Esophagus mucosa (tissue), 1 donor: ENCODE measurements at regions not wholly inside any gene's neighbourhood (a gene's known extent, or its start where the extent isn't known, plus 50 kb on each side); places are given as distances from the start of the nearest gene placed in this dataset.
"Not testable (repeated sequence)": the region's sequence is repeated elsewhere in the genome, so short reads cannot be mapped to it uniquely, and the experiment has no call there.

ENCODE experiments used
- ATAC-seq: fragments of 200-7000 bp; cut with Tn5 transposase; one replicate; pipeline ENCODE4 v1.9.1; 2020
- donor health status: DM: yes; HTN: yes; CAD: no.

DNA sequence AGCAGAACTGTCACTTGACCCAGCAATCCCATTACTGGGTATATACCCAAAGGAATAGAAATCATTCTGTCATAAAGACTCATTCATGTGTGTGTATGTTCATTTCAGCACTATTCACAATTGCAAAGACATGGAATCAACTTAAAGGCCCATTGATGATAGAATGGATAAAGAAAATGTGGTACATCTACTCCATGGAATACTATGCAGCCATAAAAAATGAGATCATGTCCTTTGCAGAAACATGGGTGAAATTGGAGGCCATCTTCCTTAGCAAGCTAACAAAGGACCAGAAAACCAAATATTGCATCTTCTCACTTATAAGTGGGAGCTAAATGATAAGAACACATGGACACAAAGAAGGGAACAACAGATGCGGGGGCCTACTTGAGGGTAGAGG is 422.5 kb downstream of the HS3ST3B1 start:
- not testable (repeated sequence) for ATAC-seq

GRCh38 chr17:14719942-14720341 is 419.1 kb downstream of the HS3ST3B1 start:
- ATAC-seq, result no peak

DNA sequence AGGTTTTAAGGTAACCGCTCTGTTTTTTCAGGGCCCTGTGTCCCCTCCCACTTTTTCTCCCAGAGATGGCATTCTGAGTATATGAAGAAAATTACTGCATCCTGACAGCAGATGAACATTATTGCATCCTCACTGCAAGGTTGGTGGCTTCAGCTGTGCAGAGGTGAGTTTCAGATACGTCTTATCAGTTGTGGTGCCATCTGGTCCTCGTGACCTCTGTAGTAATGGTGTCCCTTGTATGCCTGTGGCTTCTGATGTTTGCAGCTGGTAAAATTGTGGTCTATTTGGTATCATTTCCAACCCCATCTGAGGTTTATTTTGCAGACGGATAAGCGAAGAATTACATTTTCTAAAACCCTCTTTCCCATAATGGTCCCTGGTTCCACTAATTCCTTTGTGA is 417.0 kb downstream of the HS3ST3B1 start:
- no peak for ATAC-seq

GRCh38 chr17:14715561-14715960 is 414.7 kb downstream of the HS3ST3B1 start:
- ATAC-seq, result no peak

- no peak for ATAC-seq
Observed at GRCh38 chr17:14712611-14713021, 411.7 kb downstream of the HS3ST3B1 start.

GRCh38 chr17:14704121-14704520 is 403.2 kb downstream of the HS3ST3B1 start:
- no peak for ATAC-seq

- peak; percentile 13 for ATAC-seq
Observed at GRCh38 chr17:14701886-14702285, 401.0 kb downstream of the HS3ST3B1 start.

- peak; percentile 47 for ATAC-seq
Observed at GRCh38 chr17:14699574-14700185, 398.8 kb downstream of the HS3ST3B1 start.

- no peak for ATAC-seq
Observed at GRCh38 chr17:14693382-14693781, 392.5 kb downstream of the HS3ST3B1 start.

DNA sequence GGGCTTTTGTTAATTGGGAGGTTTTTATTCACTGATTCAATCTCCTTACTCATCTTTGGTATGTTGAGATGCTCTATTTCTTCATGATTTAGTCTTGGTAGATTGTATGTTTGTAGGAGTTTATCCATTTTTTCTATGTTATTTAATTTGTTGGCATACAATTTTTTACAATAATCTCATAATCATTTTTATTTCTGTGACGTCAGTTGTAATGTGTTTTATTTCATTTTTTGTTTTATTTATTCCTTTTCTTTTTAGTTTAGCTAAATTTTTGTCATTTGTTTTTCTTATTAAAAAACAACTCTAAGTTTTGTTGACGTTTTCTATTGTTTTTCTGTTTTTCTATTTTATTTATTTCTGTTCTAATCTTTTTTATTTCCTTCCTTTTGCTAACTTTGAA is 389.8 kb downstream of the HS3ST3B1 start:
- no peak for ATAC-seq

DNA sequence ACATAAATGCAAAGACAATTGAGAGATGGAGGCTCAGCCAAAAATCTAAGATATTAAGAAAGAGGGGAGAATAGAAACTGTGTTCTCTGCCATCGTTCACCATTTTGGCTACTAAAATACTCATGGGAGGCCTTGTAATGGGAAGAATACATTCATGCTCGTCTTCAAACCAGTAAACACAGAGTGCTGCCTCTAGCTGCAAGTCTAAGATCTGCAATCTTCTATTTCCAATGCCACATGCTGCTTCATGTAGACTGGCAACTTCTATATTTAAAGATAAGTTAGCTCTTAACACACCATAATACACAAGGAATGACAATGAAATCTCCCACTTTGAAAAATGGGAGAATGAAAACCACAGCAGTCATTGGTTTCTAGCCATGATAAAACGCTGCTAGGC is 387.3 kb downstream of the HS3ST3B1 start:
- ATAC-seq, result no peak

GRCh38 chr17:14672830-14673229 is 371.9 kb downstream of the HS3ST3B1 start:
- ATAC-seq, result peak; percentile 85

GRCh38 chr17:14670861-14671260 is 370.0 kb downstream of the HS3ST3B1 start:
- ATAC-seq, result no peak

- ATAC-seq, result no peak
Observed at GRCh38 chr17:14664511-14664910, 363.6 kb downstream of the HS3ST3B1 start.

GRCh38 chr17:14641117-14641516 is 340.2 kb downstream of the HS3ST3B1 start:
- no peak for ATAC-seq

- no peak for ATAC-seq
Observed at GRCh38 chr17:14637260-14637659, 336.4 kb downstream of the HS3ST3B1 start.

DNA sequence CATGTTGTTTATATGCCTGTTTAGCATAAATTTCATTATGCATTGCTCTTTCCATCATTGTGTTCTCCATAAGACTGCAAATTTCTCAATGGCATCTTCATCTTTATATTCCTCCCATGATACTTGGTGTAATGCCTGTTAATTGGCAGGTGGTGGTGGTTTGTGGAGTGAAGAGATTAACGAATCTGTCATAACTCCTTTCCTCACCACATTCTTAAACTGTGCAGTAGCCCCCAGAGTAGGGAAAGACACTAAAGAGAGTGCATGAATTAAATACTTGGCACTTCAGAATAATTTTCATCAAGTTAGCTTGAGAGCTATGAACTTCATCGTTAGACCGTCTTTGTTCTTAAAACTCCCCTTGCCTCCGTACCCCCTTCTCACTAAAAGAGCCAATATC is 329.7 kb downstream of the HS3ST3B1 start:
- no peak for ATAC-seq

- ATAC-seq, result no peak
Observed at GRCh38 chr17:14630046-14630445, 329.2 kb downstream of the HS3ST3B1 start.

DNA sequence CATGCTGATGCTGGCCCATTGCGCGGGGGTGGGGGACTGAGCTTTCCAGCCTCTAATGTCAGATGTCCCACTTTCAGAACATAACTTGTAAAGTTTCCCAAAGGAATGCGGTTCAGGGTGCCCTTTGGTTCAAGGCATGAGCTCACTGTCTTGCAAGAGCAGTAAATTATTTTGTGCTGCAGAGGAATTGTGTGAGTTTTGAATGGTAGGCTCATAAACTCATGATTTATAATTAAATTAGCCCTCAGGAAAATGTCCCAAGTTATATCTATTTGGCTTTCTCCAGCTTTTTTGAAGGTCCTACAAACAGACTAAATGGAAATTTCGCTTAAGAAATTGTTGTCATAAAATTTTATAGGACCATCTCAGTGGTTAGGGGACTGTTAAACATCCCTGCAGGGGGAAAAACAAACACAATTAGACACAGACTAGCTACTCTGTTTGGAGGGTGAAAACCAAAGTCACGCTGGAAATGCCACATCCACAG is 321.8 kb downstream of the HS3ST3B1 start:
- no peak for ATAC-seq

DNA sequence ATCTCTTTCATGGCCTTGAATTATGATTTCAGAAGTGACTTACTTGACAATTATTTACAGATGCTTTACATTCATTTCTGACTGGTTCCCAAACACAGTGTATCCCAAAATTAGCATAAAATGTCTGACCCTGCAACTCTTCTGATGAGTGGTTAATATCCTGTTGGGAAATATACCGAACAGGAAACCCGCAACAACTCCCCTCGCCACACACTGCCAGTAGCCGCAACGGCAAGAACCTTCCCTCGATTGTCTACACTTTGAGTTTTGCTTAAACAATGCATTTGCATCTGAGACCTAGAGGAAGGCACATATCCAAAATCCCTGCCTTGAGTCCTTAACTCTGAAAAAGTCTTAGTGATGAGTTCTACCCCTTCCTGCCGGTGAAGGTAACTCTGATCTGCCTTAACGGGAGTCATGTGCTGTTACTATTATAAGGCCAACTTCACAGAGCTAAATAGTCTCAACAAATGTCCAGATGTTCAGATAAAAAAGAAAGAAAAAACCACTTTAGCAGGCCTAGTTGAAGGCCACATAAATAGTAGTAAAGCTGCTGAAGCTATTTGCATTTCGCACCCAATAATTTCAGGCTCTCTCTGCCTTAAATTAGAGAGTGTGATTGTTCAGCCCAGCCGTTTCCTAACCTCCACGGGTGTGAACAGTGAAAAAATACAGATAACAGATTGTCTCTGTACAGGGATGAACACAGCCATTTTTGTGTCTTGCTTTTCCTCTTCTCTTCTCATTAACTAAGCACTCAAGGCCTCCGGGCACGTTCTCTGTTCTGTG is 321.1 kb downstream of the HS3ST3B1 start:
- ATAC-seq, result no peak

- peak; percentile 76 for ATAC-seq
Observed at GRCh38 chr17:14619821-14620220, 318.9 kb downstream of the HS3ST3B1 start.

GRCh38 chr17:14616528-14616927 is 315.6 kb downstream of the HS3ST3B1 start:
- no peak for ATAC-seq

DNA sequence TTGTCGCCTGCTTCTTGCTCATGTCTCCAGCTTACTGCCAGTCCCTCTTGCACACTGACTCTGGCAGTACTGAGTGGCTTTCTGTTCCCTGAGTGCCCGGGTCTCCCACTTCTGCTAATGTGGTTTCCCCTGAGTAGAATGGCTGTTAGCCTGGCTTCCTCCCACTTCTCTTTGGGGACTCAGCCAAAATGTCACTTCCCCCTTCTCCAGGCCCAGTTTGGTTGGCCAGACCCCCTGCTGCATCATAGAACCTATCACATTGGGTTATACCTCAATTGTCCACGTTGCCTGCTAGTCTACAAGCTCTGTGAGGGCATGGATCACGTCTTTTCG is 304.4 kb downstream of the HS3ST3B1 start:
- ATAC-seq, result no peak

DNA sequence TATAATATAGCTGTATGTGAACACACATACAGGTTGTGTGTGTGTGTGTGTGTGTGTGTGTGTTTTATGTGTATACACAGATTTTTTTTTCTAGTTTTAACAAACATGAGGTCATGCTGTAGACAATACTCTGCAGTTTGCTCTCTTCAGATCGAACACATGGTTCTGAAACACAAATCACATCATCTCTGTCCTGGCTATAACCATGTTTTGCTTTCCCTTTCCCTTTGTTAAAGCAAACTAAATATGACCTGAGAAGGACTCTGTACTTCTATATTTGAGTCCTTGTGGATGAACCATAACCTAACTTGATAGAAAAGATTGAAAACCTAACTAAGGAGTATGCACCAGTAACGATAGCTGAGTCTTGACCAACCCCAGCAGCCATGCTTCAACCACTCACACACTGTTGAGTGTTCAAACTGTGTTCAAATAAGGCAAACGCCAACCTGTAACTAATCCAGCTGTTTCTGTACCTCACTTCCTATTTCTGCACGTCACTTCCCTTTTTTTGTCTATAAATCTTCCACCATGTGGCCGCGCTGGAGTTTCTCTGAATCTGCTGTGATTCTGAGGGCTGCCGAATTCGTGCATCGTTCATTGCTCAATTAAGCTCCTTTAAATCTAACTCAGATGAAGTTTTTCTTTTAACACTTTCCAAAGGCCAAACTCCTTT is 303.8 kb downstream of the HS3ST3B1 start:
- ATAC-seq, result no peak
